Liver (tissue), 7 donors: ENCODE measurements at regions not wholly inside any gene's neighbourhood (a gene's known extent, or its start where the extent isn't known, plus 50 kb on each side); places are given as distances from the start of the nearest gene placed in this dataset.

ENCODE experiments used
- DNase-seq: peaks from one replicate; pipeline ENCODE4 v3.0.0-alpha.2; 2017; ENCODE audit warnings: low spot score
- H3K27ac ChIP-seq, 2 donors: one replicate each; pipeline ENCODE4 v1.7.0; 2013; ENCODE audit warnings: inconsistent platforms in 2 of 2, low read length in 2 of 2, control low read depth in 1 of 2, low read depth in 1 of 2, mild to moderate bottlenecking in 1 of 2
- H3K27me3 ChIP-seq, 4 donors: one replicate each; pipeline versions ENCODE4 v1.6.1 to v1.7.0; 2013; ENCODE audit warnings: low read length in 3 of 4, inconsistent platforms in 1 of 4, mild to moderate bottlenecking in 1 of 4, moderate library complexity in 1 of 4; ENCODE audit not compliant: control insufficient read depth in 4 of 4, insufficient read depth in 4 of 4
- H3K36me3 ChIP-seq, 4 donors: one replicate each; pipeline versions ENCODE4 v1.6.1 to v1.7.0; 2013; ENCODE audit warnings: low read length in 3 of 4, mild to moderate bottlenecking in 3 of 4, low read depth in 1 of 4, moderate library complexity in 1 of 4; ENCODE audit not compliant: control insufficient read depth in 4 of 4, insufficient read depth in 3 of 4
- H3K4me1 ChIP-seq, 4 donors: one replicate each; pipeline versions ENCODE4 v1.6.1 to v1.7.0; 2013; ENCODE audit warnings: low read length in 3 of 4, mild to moderate bottlenecking in 3 of 4, moderate library complexity in 1 of 4; ENCODE audit not compliant: control insufficient read depth in 4 of 4, insufficient read depth in 4 of 4
- H3K4me3 ChIP-seq, 3 donors: one replicate each; pipeline versions ENCODE4 v1.6.1 to v1.7.0; 2013; ENCODE audit warnings: low read length in 3 of 3, control low read depth in 1 of 3, low read depth in 1 of 3, mild to moderate bottlenecking in 1 of 3
- H3K9ac ChIP-seq, 2 donors: one replicate each; pipeline ENCODE4 v1.7.0; 2013; ENCODE audit warnings: low read length in 2 of 2, mild to moderate bottlenecking in 2 of 2, moderate library complexity in 2 of 2, control low read depth in 1 of 2, low read depth in 1 of 2
- H3K9me3 ChIP-seq, 4 donors: one replicate each; pipeline versions ENCODE4 v1.6.1 to v1.7.0; 2013; ENCODE audit warnings: low read length in 3 of 4; ENCODE audit not compliant: control insufficient read depth in 4 of 4
- ATF3 ChIP-seq: IDR thresholded peaks from 2 replicates; pipeline ENCODE4 v1.6.1; 2016; ENCODE audit warnings: antibody characterized with exemption
- FOXA1 ChIP-seq: IDR thresholded peaks from 2 replicates; pipeline ENCODE4 v1.6.1; 2016; ENCODE audit warnings: antibody characterized with exemption
- FOXA2 ChIP-seq: IDR thresholded peaks from 2 replicates; pipeline ENCODE4 v1.6.1; 2016; ENCODE audit warnings: antibody characterized with exemption
- HNF4A ChIP-seq, 2 donors: conservative IDR thresholded peaks; 2 replicates each; pipeline ENCODE4 v1.6.1; 2016; ENCODE audit warnings: antibody characterized with exemption in 2 of 2, mild to moderate bottlenecking in 2 of 2
- JUND ChIP-seq, 2 donors: IDR thresholded peaks; 2 replicates each; pipeline ENCODE4 v1.6.1; 2016; ENCODE audit warnings: antibody characterized with exemption in 2 of 2
- NR2F2 ChIP-seq: IDR thresholded peaks from 2 replicates; pipeline ENCODE4 v1.6.1; 2016; ENCODE audit warnings: antibody characterized with exemption
- RAD21 ChIP-seq, 2 donors: IDR thresholded peaks; 2 replicates each; pipeline ENCODE4 v1.6.1; 2016; ENCODE audit warnings: antibody characterized with exemption in 2 of 2, mild to moderate bottlenecking in 2 of 2
- RXRA ChIP-seq, 2 donors: IDR thresholded peaks; 2 replicates each; pipeline ENCODE4 v1.6.1; 2017 to 2018; ENCODE audit warnings: antibody characterized with exemption in 2 of 2, mild to moderate bottlenecking in 1 of 2
- SP1 ChIP-seq: IDR thresholded peaks from 2 replicates; pipeline ENCODE4 v1.6.1; 2018; ENCODE audit warnings: antibody characterized with exemption, mild to moderate bottlenecking
- TAF1 ChIP-seq: conservative IDR thresholded peaks from 2 replicates; pipeline ENCODE4 v1.6.1; 2016; ENCODE audit warnings: antibody characterized with exemption, mild to moderate bottlenecking
- TF ChIP-seq, protein P1 (sequence below): IDR thresholded peaks from 2 replicates; pipeline ENCODE4 v1.6.1; 2016; ENCODE audit warnings: antibody characterized with exemption, mild to moderate bottlenecking
- TF ChIP-seq, protein P2 (sequence below): IDR thresholded peaks from 2 replicates; pipeline ENCODE4 v1.6.1; 2016; ENCODE audit warnings: antibody characterized with exemption
- TF ChIP-seq, protein P3 (sequence below): fragments of 150-350 bp; IDR thresholded peaks from 2 replicates; pipeline ENCODE4 v1.5.1; 2017; ENCODE audit warnings: improper control_type of control experiment, low read depth, low read length; ENCODE audit not compliant: missing input control
- donor health status: healthy.
- donor health status: healthy.
- donor health status: healthy.
- donor health status: healthy.

- TF ChIP-seq, protein P1, sequence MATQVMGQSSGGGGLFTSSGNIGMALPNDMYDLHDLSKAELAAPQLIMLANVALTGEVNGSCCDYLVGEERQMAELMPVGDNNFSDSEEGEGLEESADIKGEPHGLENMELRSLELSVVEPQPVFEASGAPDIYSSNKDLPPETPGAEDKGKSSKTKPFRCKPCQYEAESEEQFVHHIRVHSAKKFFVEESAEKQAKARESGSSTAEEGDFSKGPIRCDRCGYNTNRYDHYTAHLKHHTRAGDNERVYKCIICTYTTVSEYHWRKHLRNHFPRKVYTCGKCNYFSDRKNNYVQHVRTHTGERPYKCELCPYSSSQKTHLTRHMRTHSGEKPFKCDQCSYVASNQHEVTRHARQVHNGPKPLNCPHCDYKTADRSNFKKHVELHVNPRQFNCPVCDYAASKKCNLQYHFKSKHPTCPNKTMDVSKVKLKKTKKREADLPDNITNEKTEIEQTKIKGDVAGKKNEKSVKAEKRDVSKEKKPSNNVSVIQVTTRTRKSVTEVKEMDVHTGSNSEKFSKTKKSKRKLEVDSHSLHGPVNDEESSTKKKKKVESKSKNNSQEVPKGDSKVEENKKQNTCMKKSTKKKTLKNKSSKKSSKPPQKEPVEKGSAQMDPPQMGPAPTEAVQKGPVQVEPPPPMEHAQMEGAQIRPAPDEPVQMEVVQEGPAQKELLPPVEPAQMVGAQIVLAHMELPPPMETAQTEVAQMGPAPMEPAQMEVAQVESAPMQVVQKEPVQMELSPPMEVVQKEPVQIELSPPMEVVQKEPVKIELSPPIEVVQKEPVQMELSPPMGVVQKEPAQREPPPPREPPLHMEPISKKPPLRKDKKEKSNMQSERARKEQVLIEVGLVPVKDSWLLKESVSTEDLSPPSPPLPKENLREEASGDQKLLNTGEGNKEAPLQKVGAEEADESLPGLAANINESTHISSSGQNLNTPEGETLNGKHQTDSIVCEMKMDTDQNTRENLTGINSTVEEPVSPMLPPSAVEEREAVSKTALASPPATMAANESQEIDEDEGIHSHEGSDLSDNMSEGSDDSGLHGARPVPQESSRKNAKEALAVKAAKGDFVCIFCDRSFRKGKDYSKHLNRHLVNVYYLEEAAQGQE = no peak
- TF ChIP-seq RAD21 (IDR thresholded peaks at IDR 0.05) (no peak), ATF3 (no peak)
Measured at GRCh38 chrX:124263743-124264142, 68.7 kb upstream of the TEX13D start (continued).

- no peaks in the 10 kb centered on the region for H3K9me3 ChIP-seq
- H3K4me1 ChIP-seq = no peaks in the 10 kb centered on the region
- H3K4me3 ChIP-seq = no peak overlapping the region
- H3K27ac ChIP-seq = no peak overlapping the region
- DNase-seq = no peak
- H3K9ac ChIP-seq = no peak overlapping the region
- H3K36me3 ChIP-seq = no peaks in the 10 kb centered on the region
- no peaks in the 10 kb centered on the region for H3K27me3 ChIP-seq
- TF ChIP-seq TAF1 = no peak
- TF ChIP-seq, protein P2, sequence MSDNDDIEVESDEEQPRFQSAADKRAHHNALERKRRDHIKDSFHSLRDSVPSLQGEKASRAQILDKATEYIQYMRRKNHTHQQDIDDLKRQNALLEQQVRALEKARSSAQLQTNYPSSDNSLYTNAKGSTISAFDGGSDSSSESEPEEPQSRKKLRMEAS = no peak
- TF ChIP-seq FOXA2 = no peak
- no peak for TF ChIP-seq FOXA1
- TF ChIP-seq JUND (IDR thresholded peaks at IDR 0.05) = no peak
- TF ChIP-seq RXRA (IDR thresholded peaks at IDR 0.05) = no peak
- TF ChIP-seq HNF4A (conservative IDR thresholded peaks at IDR 0.05) = no peak
- TF ChIP-seq, protein P1 = no peak
- TF ChIP-seq NR2F2 = no peak
- TF ChIP-seq SP1 = no peak
- TF ChIP-seq, protein P3, sequence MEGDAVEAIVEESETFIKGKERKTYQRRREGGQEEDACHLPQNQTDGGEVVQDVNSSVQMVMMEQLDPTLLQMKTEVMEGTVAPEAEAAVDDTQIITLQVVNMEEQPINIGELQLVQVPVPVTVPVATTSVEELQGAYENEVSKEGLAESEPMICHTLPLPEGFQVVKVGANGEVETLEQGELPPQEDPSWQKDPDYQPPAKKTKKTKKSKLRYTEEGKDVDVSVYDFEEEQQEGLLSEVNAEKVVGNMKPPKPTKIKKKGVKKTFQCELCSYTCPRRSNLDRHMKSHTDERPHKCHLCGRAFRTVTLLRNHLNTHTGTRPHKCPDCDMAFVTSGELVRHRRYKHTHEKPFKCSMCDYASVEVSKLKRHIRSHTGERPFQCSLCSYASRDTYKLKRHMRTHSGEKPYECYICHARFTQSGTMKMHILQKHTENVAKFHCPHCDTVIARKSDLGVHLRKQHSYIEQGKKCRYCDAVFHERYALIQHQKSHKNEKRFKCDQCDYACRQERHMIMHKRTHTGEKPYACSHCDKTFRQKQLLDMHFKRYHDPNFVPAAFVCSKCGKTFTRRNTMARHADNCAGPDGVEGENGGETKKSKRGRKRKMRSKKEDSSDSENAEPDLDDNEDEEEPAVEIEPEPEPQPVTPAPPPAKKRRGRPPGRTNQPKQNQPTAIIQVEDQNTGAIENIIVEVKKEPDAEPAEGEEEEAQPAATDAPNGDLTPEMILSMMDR = no peak
- TF ChIP-seq RAD21 (IDR thresholded peaks at IDR 0.05) = no peak
Measured at GRCh38 chrX:124268099-124268498, 64.4 kb upstream of the TEX13D start.
